H1 (cell line): ENCODE measurements at regions not wholly inside any gene's neighbourhood (a gene's known extent, or its start where the extent isn't known, plus 50 kb on each side); places are given as distances from the start of the nearest gene placed in this dataset.

Experiments used
- GABPA ChIP-seq: IDR thresholded peaks from 2 replicates; pipeline ENCODE4 v1.6.1; 2011; ENCODE audit warnings: mild to moderate bottlenecking, low read length, moderate library complexity, borderline replicate concordance; ENCODE audit not compliant: insufficient read depth
- HDAC2 ChIP-seq, 2 experiments: fragments of 300-600 bp in 1 of 2; sonication (generic) in 1 of 2; IDR thresholded peaks; 2 replicates each; pipeline ENCODE4 v1.6.1; 2011 to 2012; ENCODE audit warnings: low read depth in 2 of 2, low read length in 2 of 2, mild to moderate bottlenecking in 2 of 2, moderate library complexity in 2 of 2, borderline replicate concordance in 1 of 2, inconsistent platforms in 1 of 2
- PHF8 ChIP-seq: fragments of 200-600 bp; sonication (generic); conservative IDR thresholded peaks from 2 replicates; pipeline ENCODE4 v1.7.1; 2012; ENCODE audit warnings: low read depth, mild to moderate bottlenecking, inconsistent platforms, low read length, moderate library complexity
- SAP30 ChIP-seq: fragments of 300-600 bp; sonication (generic); IDR thresholded peaks from 2 replicates; pipeline ENCODE4 v1.7.1; 2012; ENCODE audit warnings: low read length, moderate library complexity, mild to moderate bottlenecking, inconsistent platforms; ENCODE audit not compliant: insufficient read depth, insufficient replicate concordance
- SIRT6 ChIP-seq: IDR thresholded peaks from one replicate; pipeline ENCODE4 v1.7.1; 2012; ENCODE audit warnings: low read length, inconsistent platforms
- TBP ChIP-seq: IDR thresholded peaks from 2 replicates; pipeline ENCODE4 v1.6.1; 2011; ENCODE audit warnings: low read depth, low read length, improper control_type of control experiment
- TCF12 ChIP-seq: IDR thresholded peaks from 2 replicates; pipeline ENCODE4 v1.6.1; 2011; ENCODE audit warnings: low read depth, mild to moderate bottlenecking, low read length
- TF ChIP-seq, protein P1 (sequence below): fragments of 300-600 bp; sonication (generic); IDR thresholded peaks from 2 replicates; pipeline ENCODE4 v1.7.1; 2012; ENCODE audit warnings: low read length, moderate library complexity, mild to moderate bottlenecking, inconsistent platforms; ENCODE audit not compliant: insufficient replicate concordance
- TF ChIP-seq, protein P2 (sequence below): IDR thresholded peaks from 2 replicates; pipeline ENCODE4 v1.6.1; 2012; ENCODE audit warnings: inconsistent platforms

DNA sequence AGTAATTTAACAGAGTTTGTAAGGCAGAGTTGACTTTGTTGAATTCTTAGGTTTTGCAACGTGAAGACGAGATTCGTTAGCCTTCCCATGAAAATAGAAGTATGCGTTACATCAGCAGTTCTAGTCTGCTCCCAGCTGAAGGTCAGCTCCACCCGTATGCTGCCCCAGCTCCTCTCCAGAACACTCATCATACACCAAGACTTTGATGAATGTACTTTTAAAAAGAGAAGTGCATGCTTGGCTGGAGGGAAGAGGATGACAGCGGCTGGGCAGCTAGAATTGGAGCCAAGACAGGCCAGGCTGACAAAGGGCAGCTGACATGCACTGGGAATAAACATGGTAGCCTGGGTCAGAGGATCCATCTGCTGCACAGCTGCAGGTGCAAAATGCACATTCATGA lies 166.3 kb upstream of the ARGLU1 start (continued):
- TF ChIP-seq, protein P1, sequence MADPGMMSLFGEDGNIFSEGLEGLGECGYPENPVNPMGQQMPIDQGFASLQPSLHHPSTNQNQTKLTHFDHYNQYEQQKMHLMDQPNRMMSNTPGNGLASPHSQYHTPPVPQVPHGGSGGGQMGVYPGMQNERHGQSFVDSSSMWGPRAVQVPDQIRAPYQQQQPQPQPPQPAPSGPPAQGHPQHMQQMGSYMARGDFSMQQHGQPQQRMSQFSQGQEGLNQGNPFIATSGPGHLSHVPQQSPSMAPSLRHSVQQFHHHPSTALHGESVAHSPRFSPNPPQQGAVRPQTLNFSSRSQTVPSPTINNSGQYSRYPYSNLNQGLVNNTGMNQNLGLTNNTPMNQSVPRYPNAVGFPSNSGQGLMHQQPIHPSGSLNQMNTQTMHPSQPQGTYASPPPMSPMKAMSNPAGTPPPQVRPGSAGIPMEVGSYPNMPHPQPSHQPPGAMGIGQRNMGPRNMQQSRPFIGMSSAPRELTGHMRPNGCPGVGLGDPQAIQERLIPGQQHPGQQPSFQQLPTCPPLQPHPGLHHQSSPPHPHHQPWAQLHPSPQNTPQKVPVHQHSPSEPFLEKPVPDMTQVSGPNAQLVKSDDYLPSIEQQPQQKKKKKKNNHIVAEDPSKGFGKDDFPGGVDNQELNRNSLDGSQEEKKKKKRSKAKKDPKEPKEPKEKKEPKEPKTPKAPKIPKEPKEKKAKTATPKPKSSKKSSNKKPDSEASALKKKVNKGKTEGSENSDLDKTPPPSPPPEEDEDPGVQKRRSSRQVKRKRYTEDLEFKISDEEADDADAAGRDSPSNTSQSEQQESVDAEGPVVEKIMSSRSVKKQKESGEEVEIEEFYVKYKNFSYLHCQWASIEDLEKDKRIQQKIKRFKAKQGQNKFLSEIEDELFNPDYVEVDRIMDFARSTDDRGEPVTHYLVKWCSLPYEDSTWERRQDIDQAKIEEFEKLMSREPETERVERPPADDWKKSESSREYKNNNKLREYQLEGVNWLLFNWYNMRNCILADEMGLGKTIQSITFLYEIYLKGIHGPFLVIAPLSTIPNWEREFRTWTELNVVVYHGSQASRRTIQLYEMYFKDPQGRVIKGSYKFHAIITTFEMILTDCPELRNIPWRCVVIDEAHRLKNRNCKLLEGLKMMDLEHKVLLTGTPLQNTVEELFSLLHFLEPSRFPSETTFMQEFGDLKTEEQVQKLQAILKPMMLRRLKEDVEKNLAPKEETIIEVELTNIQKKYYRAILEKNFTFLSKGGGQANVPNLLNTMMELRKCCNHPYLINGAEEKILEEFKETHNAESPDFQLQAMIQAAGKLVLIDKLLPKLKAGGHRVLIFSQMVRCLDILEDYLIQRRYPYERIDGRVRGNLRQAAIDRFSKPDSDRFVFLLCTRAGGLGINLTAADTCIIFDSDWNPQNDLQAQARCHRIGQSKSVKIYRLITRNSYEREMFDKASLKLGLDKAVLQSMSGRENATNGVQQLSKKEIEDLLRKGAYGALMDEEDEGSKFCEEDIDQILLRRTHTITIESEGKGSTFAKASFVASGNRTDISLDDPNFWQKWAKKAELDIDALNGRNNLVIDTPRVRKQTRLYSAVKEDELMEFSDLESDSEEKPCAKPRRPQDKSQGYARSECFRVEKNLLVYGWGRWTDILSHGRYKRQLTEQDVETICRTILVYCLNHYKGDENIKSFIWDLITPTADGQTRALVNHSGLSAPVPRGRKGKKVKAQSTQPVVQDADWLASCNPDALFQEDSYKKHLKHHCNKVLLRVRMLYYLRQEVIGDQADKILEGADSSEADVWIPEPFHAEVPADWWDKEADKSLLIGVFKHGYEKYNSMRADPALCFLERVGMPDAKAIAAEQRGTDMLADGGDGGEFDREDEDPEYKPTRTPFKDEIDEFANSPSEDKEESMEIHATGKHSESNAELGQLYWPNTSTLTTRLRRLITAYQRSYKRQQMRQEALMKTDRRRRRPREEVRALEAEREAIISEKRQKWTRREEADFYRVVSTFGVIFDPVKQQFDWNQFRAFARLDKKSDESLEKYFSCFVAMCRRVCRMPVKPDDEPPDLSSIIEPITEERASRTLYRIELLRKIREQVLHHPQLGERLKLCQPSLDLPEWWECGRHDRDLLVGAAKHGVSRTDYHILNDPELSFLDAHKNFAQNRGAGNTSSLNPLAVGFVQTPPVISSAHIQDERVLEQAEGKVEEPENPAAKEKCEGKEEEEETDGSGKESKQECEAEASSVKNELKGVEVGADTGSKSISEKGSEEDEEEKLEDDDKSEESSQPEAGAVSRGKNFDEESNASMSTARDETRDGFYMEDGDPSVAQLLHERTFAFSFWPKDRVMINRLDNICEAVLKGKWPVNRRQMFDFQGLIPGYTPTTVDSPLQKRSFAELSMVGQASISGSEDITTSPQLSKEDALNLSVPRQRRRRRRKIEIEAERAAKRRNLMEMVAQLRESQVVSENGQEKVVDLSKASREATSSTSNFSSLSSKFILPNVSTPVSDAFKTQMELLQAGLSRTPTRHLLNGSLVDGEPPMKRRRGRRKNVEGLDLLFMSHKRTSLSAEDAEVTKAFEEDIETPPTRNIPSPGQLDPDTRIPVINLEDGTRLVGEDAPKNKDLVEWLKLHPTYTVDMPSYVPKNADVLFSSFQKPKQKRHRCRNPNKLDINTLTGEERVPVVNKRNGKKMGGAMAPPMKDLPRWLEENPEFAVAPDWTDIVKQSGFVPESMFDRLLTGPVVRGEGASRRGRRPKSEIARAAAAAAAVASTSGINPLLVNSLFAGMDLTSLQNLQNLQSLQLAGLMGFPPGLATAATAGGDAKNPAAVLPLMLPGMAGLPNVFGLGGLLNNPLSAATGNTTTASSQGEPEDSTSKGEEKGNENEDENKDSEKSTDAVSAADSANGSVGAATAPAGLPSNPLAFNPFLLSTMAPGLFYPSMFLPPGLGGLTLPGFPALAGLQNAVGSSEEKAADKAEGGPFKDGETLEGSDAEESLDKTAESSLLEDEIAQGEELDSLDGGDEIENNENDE: no peak
- TF ChIP-seq TBP: no peak
- TF ChIP-seq GABPA: no peak
- no peak for TF ChIP-seq PHF8
- no peak for TF ChIP-seq HDAC2 (IDR thresholded peaks at IDR 0.05; ENCODE audit: borderline replicate concordance in 1 of 2, low read depth in 2 of 2, low read length in 2 of 2)
- TF ChIP-seq SIRT6: no peak
- TF ChIP-seq, protein P2, sequence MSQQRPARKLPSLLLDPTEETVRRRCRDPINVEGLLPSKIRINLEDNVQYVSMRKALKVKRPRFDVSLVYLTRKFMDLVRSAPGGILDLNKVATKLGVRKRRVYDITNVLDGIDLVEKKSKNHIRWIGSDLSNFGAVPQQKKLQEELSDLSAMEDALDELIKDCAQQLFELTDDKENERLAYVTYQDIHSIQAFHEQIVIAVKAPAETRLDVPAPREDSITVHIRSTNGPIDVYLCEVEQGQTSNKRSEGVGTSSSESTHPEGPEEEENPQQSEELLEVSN: no peak
- TF ChIP-seq TCF12: no peak
- TF ChIP-seq SAP30: no peak
